ENCODE measurements at regions not wholly inside any gene's neighbourhood (a gene's known extent, or its start where the extent isn't known, plus 50 kb on each side); places are given as distances from the start of the nearest gene placed in this dataset.
"Not testable (repeated sequence)": the region's sequence is repeated elsewhere in the genome, so short reads cannot be mapped to it uniquely, and the experiment has no call there.

- in situ Hi-C loops (cut with HindIII; ENCODE audit: low sequenced_read_pairs): no loop called here
These were observed 200.1 kb downstream of the KCNJ2 start for GRCh38 chr17:70369391-70369790.

DNA sequence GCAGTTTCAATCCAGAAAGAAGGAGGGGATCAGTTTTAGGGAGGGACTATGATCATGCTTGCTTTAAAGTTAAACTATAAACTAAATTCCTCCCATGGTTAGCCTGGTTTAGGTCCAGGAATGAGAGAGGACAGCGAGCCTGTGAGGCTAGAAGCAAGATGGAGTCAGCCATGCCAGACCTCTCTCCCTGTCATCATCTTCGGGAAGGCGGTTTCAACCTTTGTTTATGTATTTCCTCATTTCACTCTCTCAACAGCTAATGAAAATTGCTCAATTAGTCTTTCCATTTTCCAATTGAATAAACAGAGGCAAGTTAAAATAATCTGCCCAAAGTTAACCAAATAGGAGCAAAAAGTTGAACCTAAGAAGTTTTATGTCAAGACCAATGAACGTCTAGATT is 201.5 kb downstream of the KCNJ2 start:
- in situ Hi-C loops (cut with HindIII; ENCODE audit: low sequenced_read_pairs): no loop called here

- in situ Hi-C loops (cut with HindIII; ENCODE audit: low sequenced_read_pairs): no loop called here
These were observed 204.0 kb downstream of the KCNJ2 start for GRCh38 chr17:70373369-70373768.

- in situ Hi-C loops (cut with HindIII; ENCODE audit: low sequenced_read_pairs): no loop called here
These were observed 205.2 kb downstream of the KCNJ2 start for GRCh38 chr17:70374496-70374895.

DNA sequence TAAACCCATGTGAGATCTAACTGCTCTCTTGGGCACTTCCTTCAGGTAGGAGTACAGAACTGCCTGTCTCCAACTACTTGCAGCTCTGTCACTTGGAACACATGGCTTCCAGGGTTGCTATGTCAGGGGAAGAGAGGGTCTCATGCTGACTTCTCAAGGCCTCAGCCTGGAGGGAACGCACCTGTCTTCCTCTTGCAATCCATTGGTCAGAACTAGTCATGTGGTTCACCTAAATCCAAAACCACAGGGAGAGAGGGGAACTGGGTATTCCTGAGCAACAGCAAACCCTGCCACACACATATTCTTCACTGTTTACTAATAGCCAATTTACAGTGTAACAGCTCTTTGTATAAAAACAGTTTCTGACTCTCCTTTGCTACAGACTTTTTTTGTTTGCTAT is 206.1 kb downstream of the KCNJ2 start:
- in situ Hi-C loops (cut with HindIII; ENCODE audit: low sequenced_read_pairs): no loop called here

DNA sequence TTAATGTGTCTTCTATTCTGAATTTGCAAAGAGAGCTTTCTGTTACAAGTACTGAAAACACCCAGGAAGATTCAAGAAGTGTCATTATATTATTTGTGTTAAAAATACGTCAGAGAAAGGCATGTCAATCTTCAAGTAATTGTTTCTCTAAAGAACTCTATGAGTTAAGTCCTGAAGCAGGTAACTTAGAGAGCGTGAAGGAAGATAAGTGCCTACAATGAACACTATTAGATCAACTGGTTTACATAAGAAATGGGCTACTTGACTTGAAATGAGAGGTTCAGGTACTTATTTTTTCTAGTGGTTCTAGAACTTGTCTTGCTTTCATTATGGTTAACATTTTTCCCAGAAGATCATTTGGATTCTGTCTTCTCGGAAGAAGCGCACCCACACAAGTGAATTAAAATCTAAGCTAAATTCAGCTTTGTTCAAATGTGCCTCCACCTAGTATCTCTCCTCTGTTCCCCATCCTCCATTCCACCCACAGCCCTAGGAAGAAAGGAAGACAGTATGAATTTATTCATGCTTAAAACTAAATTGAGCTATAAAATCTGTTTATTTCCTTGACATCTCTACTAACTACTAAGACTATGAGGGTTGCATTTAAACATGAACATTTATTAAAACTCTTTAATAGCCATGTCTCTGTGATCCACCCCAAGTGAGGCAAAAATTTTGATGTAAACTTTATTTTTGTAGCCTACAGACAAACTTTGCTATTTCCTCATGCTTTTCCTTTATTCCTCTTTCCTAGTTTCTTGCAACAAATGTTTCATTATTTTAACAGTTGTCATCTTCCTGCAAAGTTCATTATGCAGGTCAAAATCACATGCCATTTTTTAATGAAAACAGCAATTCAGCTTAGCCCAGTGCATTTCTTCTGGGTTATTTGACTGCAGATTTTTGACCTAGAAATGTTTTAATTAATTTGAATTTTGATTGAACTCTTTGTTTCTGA is 206.8 kb downstream of the KCNJ2 start:
- in situ Hi-C loops (cut with HindIII; ENCODE audit: low sequenced_read_pairs): no loop called here

DNA sequence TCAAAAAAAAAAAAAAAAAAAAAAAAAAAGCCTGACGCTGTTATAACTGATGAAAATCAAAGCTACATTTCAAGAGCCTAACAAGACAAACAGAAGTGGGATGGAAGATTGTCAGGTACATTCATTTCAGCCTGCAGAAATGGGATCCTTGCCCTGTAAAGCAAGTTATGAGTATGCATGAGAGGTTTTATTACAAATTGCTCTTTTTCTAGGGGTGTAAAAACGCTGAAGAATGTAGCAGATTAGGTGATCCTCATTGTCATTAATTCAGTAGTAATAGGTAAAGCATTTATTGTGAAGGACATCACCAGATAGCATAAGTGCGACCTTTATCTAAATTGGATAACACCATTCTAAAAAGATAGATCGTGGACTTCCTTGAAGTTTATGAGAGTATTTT is 208.3 kb downstream of the KCNJ2 start:
- in situ Hi-C loops (cut with HindIII; ENCODE audit: low sequenced_read_pairs): no loop called here

- in situ Hi-C loops (cut with HindIII; ENCODE audit: low sequenced_read_pairs): no loop called here
These were observed 208.7 kb downstream of the KCNJ2 start for GRCh38 chr17:70378076-70378475.

DNA sequence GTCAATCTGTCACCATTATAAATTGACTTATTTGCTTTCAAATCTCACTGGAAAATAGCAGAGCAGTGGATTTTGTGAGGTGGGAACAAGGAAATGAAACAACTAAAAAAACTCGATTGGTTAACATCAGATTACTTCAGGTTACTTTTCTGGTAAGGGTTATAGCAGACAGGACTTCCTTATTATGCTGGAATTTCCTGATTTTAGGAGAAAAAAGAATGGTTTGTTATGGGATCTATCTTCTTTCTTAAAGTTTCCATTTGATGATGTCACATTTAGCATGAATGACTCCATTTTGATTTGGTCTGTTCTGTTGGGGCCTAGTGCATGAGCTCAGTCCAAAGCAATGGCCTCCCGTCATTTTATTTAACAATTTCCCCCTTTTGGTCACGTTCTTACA is 210.6 kb downstream of the KCNJ2 start:
- in situ Hi-C loops (cut with HindIII; ENCODE audit: low sequenced_read_pairs): no loop called here

GRCh38 chr17:70381916-70382315 is 212.6 kb downstream of the KCNJ2 start:
- in situ Hi-C loops (cut with HindIII; ENCODE audit: low sequenced_read_pairs): not testable (repeated sequence)

DNA sequence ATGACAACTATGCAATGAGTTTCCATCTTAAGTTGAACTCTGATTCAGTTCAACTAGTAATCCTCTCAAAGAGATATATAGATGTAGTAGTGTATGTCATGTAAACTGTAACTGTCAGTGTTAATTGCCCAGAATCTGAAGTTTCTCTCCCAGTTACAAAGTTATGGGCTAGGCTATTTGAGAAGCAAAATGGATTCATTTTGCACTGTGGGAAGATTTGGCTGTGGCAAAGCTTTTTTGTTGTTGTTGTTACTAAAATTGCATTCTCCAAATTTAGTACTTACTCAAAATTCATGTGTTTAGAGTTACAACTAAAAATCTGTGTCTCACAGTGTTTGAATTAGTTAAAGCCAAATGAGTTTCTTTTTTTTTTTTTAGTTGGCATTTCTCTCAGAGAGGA is 219.0 kb downstream of the KCNJ2 start:
- in situ Hi-C loops (cut with HindIII; ENCODE audit: low sequenced_read_pairs): no loop called here

DNA sequence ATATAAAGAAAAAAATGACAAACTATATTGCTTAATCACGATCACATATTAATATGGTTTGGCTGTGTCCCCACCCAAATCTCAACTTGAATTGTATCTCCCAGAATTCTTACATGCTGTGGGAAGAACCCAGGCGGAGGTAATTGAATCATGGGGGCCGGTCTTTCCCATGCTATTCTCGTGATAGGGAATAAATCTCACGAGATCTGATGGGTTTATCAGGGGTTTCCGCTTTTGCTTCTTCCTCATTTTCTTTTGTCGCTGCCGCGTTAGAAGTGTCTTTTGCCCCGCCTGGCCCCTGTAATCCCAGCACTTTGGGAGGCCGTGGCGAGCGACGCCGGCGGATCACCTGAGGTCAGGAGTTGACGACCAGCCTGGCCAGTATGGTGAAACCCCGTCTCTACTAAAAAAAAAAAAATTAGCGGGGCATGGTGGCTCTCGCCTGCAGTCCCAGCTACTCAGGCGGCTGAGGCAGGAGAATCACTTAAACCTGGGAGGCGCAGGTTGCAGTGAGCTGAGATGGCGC is 220.0 kb downstream of the KCNJ2 start:
- in situ Hi-C loops (cut with HindIII; ENCODE audit: low sequenced_read_pairs): not testable (repeated sequence)

DNA sequence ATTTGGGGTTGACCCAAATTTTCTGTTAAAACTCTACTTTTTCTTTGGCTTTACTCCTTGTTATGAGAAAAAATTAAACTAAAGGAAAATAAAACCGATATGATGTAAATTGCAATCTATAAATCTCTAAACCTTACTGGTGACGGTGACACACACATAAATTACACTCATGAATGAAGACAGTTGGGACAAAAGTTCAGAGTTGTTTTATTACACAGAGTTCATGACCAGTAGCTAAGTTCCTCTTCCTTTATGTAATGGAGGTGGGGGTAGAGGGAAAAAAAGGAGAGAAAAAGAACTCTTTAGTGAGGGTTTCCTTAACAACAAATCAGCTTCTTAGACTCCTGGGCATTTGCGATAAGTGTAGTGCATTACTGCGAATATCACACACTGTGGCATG is 220.7 kb downstream of the KCNJ2 start:
- in situ Hi-C loops (cut with HindIII; ENCODE audit: low sequenced_read_pairs): no loop called here

GRCh38 chr17:70394473-70395232 is 225.3 kb downstream of the KCNJ2 start:
- in situ Hi-C loops (cut with HindIII; ENCODE audit: low sequenced_read_pairs): no loop called here

DNA sequence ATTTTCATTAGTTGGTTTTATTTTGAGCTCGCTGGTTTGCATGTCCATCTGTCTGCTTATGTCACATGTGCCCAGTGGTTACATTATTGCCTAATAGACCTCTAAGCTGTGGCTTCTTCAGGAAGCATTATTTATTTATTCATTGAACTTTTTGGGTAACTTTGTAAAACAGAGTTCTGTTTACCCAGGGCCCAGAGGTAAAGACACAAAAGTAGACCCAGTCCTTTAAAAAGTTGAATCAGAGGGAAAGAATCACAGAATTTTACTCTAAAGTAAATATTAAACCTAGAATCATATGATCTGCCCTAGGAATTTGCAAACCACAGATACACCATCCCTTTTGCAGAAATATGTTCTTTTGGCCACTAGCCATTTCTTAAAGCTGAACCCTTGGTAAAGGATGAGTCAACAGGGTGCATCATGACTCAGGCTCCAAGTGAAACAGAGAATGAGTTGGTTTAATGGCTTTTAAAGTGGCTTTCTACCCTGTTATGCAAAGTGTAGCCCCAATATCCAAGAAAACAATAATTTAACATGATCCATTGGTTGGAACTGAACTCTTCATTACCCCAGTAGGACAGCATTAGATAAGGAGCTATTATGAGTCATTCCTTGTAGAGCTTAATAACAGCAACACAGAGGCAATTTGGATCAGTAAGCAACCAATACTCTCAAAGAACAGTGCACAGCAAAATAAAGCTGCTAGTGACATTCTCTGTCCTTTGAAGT is 236.3 kb downstream of the KCNJ2 start:
- in situ Hi-C loops (cut with HindIII; ENCODE audit: low sequenced_read_pairs): no loop called here

GRCh38 chr17:70407506-70407905 is 238.2 kb downstream of the KCNJ2 start:
- in situ Hi-C loops (cut with HindIII; ENCODE audit: low sequenced_read_pairs): no loop called here

GRCh38 chr17:70408768-70409167 is 239.4 kb downstream of the KCNJ2 start:
- in situ Hi-C loops (cut with HindIII; ENCODE audit: low sequenced_read_pairs): no loop called here

GRCh38 chr17:70414300-70414699 is 245.0 kb downstream of the KCNJ2 start:
- in situ Hi-C loops (cut with HindIII; ENCODE audit: low sequenced_read_pairs): no loop called here

GRCh38 chr17:70420861-70421445 is 251.6 kb downstream of the KCNJ2 start:
- in situ Hi-C loops (cut with HindIII; ENCODE audit: low sequenced_read_pairs): no loop called here

DNA sequence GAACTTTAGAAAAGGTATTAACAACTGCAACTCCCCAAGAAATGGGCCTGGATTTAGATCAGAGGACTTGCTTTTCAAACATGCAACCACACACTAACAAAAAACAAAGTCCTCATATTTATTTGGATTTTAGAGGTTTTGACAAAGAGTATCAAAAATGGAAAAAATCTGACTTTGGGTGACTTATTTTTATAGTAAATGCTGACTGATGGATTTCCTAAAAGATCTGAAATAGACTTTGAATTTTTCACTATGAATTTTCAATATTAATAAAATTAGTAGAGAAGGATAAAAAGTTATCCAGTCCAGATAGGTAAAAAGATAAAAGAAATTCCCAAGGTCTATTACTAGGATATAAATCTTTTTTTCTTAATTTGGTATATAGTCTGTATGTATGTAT is 253.5 kb downstream of the KCNJ2 start:
- in situ Hi-C loops (cut with HindIII; ENCODE audit: low sequenced_read_pairs): no loop called here

DNA sequence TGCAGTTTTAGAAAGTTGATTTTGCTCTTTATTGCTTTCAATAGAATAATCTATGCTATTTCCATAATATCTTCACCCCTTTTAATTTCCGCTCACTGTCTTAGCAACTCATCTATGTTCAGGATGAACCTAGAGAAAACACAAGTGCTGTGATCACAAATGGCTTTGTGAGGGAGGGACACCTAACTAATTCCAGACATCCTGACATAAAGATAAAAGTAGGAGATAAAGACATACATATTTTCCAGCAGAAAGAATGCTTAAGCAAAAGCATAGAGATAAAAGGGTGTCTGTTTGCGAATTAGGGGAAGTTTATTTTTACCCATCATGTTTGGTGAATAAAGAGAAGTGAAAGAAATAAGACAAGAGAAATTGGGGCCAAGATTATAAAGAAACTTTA is 254.2 kb downstream of the KCNJ2 start:
- in situ Hi-C loops (cut with HindIII; ENCODE audit: low sequenced_read_pairs): no loop called here

Measured in endothelial cell of hepatic sinusoid (primary cell).